22Rv1 (cell line): ENCODE measurements at regions not wholly inside any gene's neighbourhood (a gene's known extent, or its start where the extent isn't known, plus 50 kb on each side); places are given as distances from the start of the nearest gene placed in this dataset.

ENCODE experiments used
- H3K27ac ChIP-seq: fragments of 450-650 bp; 2 replicates; pipeline ENCODE4 v1.5.1; 2017
- ZFX ChIP-seq: fragments of 450-650 bp; IDR thresholded peaks from 2 replicates; pipeline ENCODE4 v1.6.1; 2017; ENCODE audit warnings: antibody characterized with exemption, borderline replicate concordance
- TF ChIP-seq, protein P1 (sequence below): fragments of 450-650 bp; IDR thresholded peaks from 2 replicates; pipeline ENCODE4 v1.5.1; 2017; ENCODE audit warnings: mild to moderate bottlenecking

DNA sequence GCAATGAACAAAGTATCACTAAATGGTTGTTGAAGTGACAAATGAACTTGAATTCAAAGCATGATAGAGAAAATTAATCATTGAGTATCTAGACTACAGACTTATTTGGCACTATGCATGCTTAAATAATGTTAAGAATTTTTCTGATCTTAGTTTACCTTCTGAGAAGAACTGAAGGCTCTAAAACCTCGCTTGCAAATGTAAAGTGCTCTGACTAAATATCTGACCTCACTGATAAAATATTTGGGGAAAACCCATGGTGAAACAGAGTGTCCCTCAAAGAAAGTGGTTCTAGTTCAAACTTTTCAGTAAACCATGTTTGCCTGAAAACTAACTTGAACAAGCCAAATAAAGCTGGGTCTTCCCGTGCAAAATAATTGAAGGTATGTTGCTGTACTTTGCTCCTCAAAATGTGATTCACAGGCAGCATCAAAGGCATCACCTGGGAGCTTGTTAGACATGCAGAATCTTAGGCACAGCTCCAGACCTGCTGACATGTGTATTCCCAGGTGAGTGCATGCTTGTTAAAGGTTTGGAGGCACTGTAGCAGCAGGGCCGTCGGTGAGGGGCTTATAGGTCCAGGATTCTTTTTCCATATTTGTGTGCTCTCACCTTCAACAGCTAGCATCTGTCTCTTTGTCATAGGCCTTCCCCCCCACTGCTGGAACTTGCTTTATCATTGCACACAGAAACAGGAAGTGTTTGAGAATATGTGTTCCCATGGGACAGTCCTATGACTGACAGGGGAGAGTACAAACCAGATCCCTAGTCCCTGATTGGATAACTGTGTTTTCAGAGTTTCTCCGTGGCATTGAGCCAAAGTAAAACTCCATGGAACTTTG lies 524.2 kb upstream of the LMCD1 start:
- no peak overlapping the region for H3K27ac ChIP-seq
- no peak for TF ChIP-seq ZFX
- TF ChIP-seq, protein P1, sequence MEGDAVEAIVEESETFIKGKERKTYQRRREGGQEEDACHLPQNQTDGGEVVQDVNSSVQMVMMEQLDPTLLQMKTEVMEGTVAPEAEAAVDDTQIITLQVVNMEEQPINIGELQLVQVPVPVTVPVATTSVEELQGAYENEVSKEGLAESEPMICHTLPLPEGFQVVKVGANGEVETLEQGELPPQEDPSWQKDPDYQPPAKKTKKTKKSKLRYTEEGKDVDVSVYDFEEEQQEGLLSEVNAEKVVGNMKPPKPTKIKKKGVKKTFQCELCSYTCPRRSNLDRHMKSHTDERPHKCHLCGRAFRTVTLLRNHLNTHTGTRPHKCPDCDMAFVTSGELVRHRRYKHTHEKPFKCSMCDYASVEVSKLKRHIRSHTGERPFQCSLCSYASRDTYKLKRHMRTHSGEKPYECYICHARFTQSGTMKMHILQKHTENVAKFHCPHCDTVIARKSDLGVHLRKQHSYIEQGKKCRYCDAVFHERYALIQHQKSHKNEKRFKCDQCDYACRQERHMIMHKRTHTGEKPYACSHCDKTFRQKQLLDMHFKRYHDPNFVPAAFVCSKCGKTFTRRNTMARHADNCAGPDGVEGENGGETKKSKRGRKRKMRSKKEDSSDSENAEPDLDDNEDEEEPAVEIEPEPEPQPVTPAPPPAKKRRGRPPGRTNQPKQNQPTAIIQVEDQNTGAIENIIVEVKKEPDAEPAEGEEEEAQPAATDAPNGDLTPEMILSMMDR, result no peak

DNA sequence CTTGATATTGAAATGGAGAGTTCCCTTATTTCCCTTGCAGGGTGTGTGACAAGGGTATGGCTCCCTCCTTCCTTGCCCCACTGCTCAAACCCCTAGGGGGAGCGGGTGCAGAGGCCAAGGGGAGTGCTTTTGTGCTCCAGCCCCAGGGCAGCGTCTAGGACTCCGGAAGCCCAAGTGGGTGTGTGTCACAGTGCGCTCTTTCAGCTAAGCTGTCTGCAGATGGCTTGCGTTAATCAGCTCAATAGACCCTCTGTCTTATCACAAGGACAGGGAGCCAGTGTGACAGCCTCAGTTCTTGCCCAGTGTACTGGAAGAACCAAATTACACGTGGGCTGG lies 523.6 kb upstream of the LMCD1 start:
- no peak for TF ChIP-seq ZFX
- TF ChIP-seq, protein P1, result no peak
- no peak overlapping the region for H3K27ac ChIP-seq

DNA sequence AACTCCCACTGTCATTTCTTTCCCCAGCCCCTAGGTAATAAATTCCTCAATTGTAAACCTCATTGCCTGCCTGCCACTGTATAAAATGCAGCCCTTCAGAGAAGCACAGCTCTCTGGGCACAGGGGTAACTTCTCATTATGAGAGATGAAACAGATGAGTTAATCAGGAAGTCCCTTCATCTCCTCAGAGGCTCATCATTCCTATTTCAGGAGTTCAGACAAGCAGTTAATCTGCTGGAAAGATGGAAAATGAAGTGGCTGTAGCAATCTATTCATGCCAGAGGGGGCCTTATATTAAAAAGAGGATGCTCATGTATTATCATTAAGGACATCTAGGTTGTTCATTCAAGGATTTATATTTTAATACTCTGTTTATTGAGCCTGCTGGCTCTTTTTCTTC lies 519.5 kb upstream of the LMCD1 start:
- TF ChIP-seq, protein P1, result no peak
- no peak for TF ChIP-seq ZFX
- no peak overlapping the region for H3K27ac ChIP-seq

DNA sequence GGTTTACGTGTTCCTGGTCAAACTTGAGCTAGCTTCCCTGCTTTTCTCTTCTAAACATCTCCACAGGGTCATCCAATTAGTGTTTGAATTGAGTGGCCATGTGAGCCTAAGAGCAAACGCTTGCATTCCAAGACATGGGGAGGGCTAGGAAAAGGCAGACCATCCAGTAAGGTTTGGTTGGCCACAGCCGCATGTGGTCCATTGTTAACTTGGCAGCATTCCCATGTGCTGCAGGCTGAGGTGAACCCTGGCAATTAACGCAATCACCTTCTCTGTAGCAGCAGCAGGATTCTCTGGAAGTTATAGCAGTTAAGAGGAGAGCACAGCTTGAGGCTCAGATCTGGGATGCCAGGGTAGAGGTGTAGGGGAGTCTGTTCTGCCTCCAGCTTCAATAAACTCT lies 502.2 kb upstream of the LMCD1 start:
- TF ChIP-seq, protein P1, result no peak
- TF ChIP-seq ZFX, result no peak
- no peak overlapping the region for H3K27ac ChIP-seq

DNA sequence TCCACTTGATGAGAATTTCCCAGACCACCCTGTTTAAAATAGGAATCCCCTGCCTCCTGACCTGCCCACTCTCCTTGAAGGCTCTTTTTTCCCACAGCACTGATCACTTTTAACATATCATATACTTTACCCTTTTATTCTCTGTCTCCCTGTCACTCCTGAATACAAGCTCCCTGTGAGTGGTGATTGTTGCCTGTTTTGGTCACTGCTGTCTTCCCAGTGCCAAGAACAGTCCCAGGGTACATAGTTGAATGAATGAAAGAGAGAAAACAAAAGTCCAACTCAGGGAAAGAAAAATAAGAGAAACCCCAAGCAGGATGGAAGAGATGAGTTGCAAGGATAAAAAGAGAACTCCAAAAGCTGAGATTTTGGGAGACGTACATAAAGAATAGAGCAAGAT lies 500.3 kb upstream of the LMCD1 start:
- H3K27ac ChIP-seq, result no peak overlapping the region
- TF ChIP-seq, protein P1, result no peak
- no peak for TF ChIP-seq ZFX

GRCh38 chr3:8001712-8002111 lies 499.9 kb upstream of the LMCD1 start:
- H3K27ac ChIP-seq, result no peak overlapping the region
- no peak for TF ChIP-seq ZFX
- TF ChIP-seq, protein P1, result no peak

GRCh38 chr3:8011902-8012301 lies 489.7 kb upstream of the LMCD1 start:
- TF ChIP-seq ZFX, result no peak
- TF ChIP-seq, protein P1, result no peak

More at GRCh38 chr3:8011902-8012301, 489.7 kb upstream of the LMCD1 start:
- no peak overlapping the region for H3K27ac ChIP-seq
